Embryonic facial prominence (tissue), 1 donor: ENCODE measurements at regions not wholly inside any gene's neighbourhood (a gene's known extent, or its start where the extent isn't known, plus 50 kb on each side); places are given as distances from the start of the nearest gene placed in this dataset.

Source experiments
- DNase-seq: peaks from one replicate; pipeline ENCODE4 v3.0.0-alpha.2; 2016; ENCODE audit errors: extremely low spot score

- DNase-seq, result no peak
Measured at GRCh38 chr14:101477648-101478047, 83.6 kb upstream of the DIO3 start.

- no peak for DNase-seq
Measured at GRCh38 chr14:101478096-101478495, 83.2 kb upstream of the DIO3 start.

GRCh38 chr14:101478796-101479410 is 82.4 kb upstream of the DIO3 start:
- DNase-seq, result no peak

- no peak for DNase-seq
Measured at GRCh38 chr14:101480022-101480746, 81.1 kb upstream of the DIO3 start.

- DNase-seq, result no peak
Measured at GRCh38 chr14:101480747-101481530, 80.4 kb upstream of the DIO3 start.

GRCh38 chr14:101481557-101481956 is 79.7 kb upstream of the DIO3 start:
- no peak for DNase-seq

- no peak for DNase-seq
Measured at GRCh38 chr14:101482066-101482465, 79.2 kb upstream of the DIO3 start.

- no peak for DNase-seq
Measured at GRCh38 chr14:101483829-101484228, 77.5 kb upstream of the DIO3 start.

GRCh38 chr14:101489092-101489760 is 72.1 kb upstream of the DIO3 start:
- no peak for DNase-seq

- DNase-seq, result no peak
Measured at GRCh38 chr14:101490771-101491170, 70.5 kb upstream of the DIO3 start.

- no peak for DNase-seq
Measured at GRCh38 chr14:101491841-101492240, 69.5 kb upstream of the DIO3 start.

GRCh38 chr14:101492716-101493115 is 68.6 kb upstream of the DIO3 start:
- DNase-seq, result no peak

GRCh38 chr14:101494826-101495225 is 66.5 kb upstream of the DIO3 start:
- DNase-seq, result no peak

GRCh38 chr14:101495284-101495683 is 66.0 kb upstream of the DIO3 start:
- no peak for DNase-seq

GRCh38 chr14:101495827-101496775 is 65.2 kb upstream of the DIO3 start:
- DNase-seq, result no peak

GRCh38 chr14:101496776-101497683 is 64.3 kb upstream of the DIO3 start:
- DNase-seq, result no peak

GRCh38 chr14:101497684-101498525 is 63.4 kb upstream of the DIO3 start:
- DNase-seq, result no peak

GRCh38 chr14:101498526-101498860 is 62.8 kb upstream of the DIO3 start:
- DNase-seq, result no peak

- no peak for DNase-seq
Measured at GRCh38 chr14:101499080-101499479, 62.2 kb upstream of the DIO3 start.
